GM06990 (cell line): ENCODE measurements at regions not wholly inside any gene's neighbourhood (a gene's known extent, or its start where the extent isn't known, plus 50 kb on each side); places are given as distances from the start of the nearest gene placed in this dataset.

Experiments used
- DNase-seq: peaks from one replicate; pipeline ENCODE4 v3.0.0-alpha.2; 2011; ENCODE audit not compliant: insufficient read length; ENCODE audit errors: extremely low read depth
- H3K27me3 ChIP-seq: replicated peaks from 2 replicates; pipeline ENCODE4 v1.6.0; 2011; ENCODE audit warnings: low read length; ENCODE audit not compliant: control insufficient read depth, insufficient read depth
- H3K36me3 ChIP-seq: 2 replicates; pipeline ENCODE4 v1.5.1; 2011; ENCODE audit warnings: low read length; ENCODE audit not compliant: control insufficient read depth, insufficient read depth
- H3K4me3 ChIP-seq: replicated peaks from 2 replicates; pipeline ENCODE4 v1.5.1; 2011; ENCODE audit warnings: low read depth, mild to moderate bottlenecking, control low read depth, low read length
- CTCF ChIP-seq: IDR thresholded peaks from 2 replicates; pipeline ENCODE4 v1.5.1; 2011; ENCODE audit warnings: low read length, control low read depth, mild to moderate bottlenecking, inconsistent platforms; ENCODE audit not compliant: insufficient read depth, poor library complexity, severe bottlenecking

GRCh38 chr4:78673337-78673736 lies 102.8 kb upstream of the BMP2K start:
- no peak for TF ChIP-seq CTCF

GRCh38 chr4:78675325-78675724 lies 100.8 kb upstream of the BMP2K start:
- Histone ChIP-seq H3K36me3 (no peaks in the 10 kb centered on the region), H3K4me3 (no peak overlapping the region), H3K27me3 (no peaks in the 10 kb centered on the region)
- DNase-seq, result no peak
- no peak for TF ChIP-seq CTCF

More at GRCh38 chr4:78673337-78673736, 102.8 kb upstream of the BMP2K start:
- no peaks in the 10 kb centered on the region for H3K36me3 ChIP-seq
- H3K4me3 ChIP-seq, result no peak overlapping the region
- no peaks in the 10 kb centered on the region for H3K27me3 ChIP-seq
- DNase-seq, result no peak

- Histone ChIP-seq H3K4me3 (no peak overlapping the region), H3K27me3 (no peaks in the 10 kb centered on the region), H3K36me3 (no peaks in the 10 kb centered on the region)
- no peak for TF ChIP-seq CTCF
- DNase-seq, result no peak
These were observed 94.1 kb upstream of the BMP2K start for GRCh38 chr4:78682070-78682469.

- DNase-seq, result no peak
- no peaks in the 10 kb centered on the region for H3K27me3 ChIP-seq
- no peaks in the 10 kb centered on the region for H3K36me3 ChIP-seq
- H3K4me3 ChIP-seq, result no peak overlapping the region
- TF ChIP-seq CTCF, result no peak
These were observed 92.8 kb upstream of the BMP2K start for GRCh38 chr4:78683352-78683751.

- no peak for TF ChIP-seq CTCF
- Histone ChIP-seq H3K27me3 (no peaks in the 10 kb centered on the region), H3K4me3 (no peak overlapping the region), H3K36me3 (no peaks in the 10 kb centered on the region)
- no peak for DNase-seq
These were observed 91.6 kb upstream of the BMP2K start for GRCh38 chr4:78684325-78685079.
